ENCODE measurements at regions not wholly inside any gene's neighbourhood (a gene's known extent, or its start where the extent isn't known, plus 50 kb on each side); places are given as distances from the start of the nearest gene placed in this dataset.

DNA sequence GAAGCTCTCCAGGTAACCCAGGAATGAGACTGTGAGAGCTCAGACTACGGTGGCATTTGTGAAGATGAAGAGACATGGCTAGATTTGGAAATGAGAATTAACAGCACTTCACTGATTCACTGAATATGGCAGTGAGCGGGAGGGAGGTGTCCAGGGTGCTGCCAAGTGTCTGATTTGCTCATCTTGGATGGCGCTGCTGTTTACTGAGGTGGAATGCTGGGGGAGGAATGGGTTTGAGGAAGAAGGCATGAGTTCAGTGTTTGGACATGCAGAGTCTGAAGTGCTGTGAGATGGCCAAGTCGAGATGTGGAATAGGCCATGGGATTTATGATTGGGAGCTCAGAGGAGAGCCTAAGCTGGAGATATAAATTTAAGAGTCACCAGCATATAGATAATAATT, 437.1 kb upstream of the NPVF start:
- TF ChIP-seq, protein P1, sequence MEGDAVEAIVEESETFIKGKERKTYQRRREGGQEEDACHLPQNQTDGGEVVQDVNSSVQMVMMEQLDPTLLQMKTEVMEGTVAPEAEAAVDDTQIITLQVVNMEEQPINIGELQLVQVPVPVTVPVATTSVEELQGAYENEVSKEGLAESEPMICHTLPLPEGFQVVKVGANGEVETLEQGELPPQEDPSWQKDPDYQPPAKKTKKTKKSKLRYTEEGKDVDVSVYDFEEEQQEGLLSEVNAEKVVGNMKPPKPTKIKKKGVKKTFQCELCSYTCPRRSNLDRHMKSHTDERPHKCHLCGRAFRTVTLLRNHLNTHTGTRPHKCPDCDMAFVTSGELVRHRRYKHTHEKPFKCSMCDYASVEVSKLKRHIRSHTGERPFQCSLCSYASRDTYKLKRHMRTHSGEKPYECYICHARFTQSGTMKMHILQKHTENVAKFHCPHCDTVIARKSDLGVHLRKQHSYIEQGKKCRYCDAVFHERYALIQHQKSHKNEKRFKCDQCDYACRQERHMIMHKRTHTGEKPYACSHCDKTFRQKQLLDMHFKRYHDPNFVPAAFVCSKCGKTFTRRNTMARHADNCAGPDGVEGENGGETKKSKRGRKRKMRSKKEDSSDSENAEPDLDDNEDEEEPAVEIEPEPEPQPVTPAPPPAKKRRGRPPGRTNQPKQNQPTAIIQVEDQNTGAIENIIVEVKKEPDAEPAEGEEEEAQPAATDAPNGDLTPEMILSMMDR (conservative IDR thresholded peaks at IDR 0.05) = no peak
- no peak for TF ChIP-seq EZH2 (IDR thresholded peaks at IDR 0.05; ENCODE audit: low read depth)
